Activated CD8-positive, alpha-beta T cell treated with anti-CD3 and anti-CD28 coated beads for 36 hours (primary cell): ENCODE measurements at regions not wholly inside any gene's neighbourhood (a gene's known extent, or its start where the extent isn't known, plus 50 kb on each side); places are given as distances from the start of the nearest gene placed in this dataset.

Source experiments
- ATAC-seq: fragments of 200-7000 bp; cut with Tn5 transposase; one replicate; pipeline ENCODE4 v1.10.0; 2021; ENCODE audit warnings: mild to moderate bottlenecking, moderate library complexity
- CTCF ChIA-PET: fragments of 350-600 bp; sonication (Branson Sonifier 250); formaldehyde crosslinking; loops from one replicate; lab custom pipeline; 2021; ENCODE audit warnings: antibody characterized with exemption; lab: Charles Lee
- POLR2A ChIA-PET: fragments of 350-600 bp; sonication (Branson Sonifier 250); formaldehyde crosslinking; loops from one replicate; lab custom pipeline; 2021; ENCODE audit warnings: antibody characterized with exemption; lab: Charles Lee
- DNase-seq: peaks from one replicate; pipeline ENCODE4 v3.0.0-alpha.2; 2020
- H3K27ac Mint-ChIP-seq: one replicate; pipeline ENCODE4 v1.8.0; 2021; ENCODE audit warnings: mild to moderate bottlenecking, mixed read lengths
- H3K27me3 Mint-ChIP-seq: one replicate; pipeline ENCODE4 v1.8.0; 2021; ENCODE audit warnings: mixed read lengths
- H3K36me3 Mint-ChIP-seq: one replicate; pipeline ENCODE4 v1.8.0; 2021; ENCODE audit warnings: low read depth, mixed read lengths
- H3K4me1 Mint-ChIP-seq: one replicate; pipeline ENCODE4 v1.8.0; 2021; ENCODE audit warnings: low read depth, mixed read lengths
- H3K4me3 Mint-ChIP-seq: one replicate; pipeline ENCODE4 v1.8.0; 2021; ENCODE audit warnings: mild to moderate bottlenecking, moderate library complexity, mixed read lengths
- H3K9me3 Mint-ChIP-seq: one replicate; pipeline ENCODE4 v1.8.0; 2021; ENCODE audit warnings: mixed read lengths
- CTCF ChIP-seq: fragments of 200-600 bp; IDR thresholded peaks from one replicate; pipeline ENCODE4 v1.8.0; 2022; ENCODE audit warnings: antibody characterized with exemption, mild to moderate bottlenecking
- intact Hi-C: fragments of 100-400 bp; cut with micrococcal nuclease; formaldehyde crosslinking; loops from one replicate; pipeline ENCODE4 v1.10.0; 2022

GRCh38 chr18:75984853-75985252, 510.2 kb downstream of the ZNF516 start:
- Mint-ChIP-seq H3K9me3 (no peaks in the 10 kb centered on the region), H3K4me1 (no peaks in the 10 kb centered on the region), H3K36me3 (no peaks in the 10 kb centered on the region), H3K4me3 (no peak overlapping the region), H3K27me3 (no peaks in the 10 kb centered on the region), H3K27ac (no peak overlapping the region)
- TF ChIP-seq CTCF, result no peak
- no peak for DNase-seq
- no peak for ATAC-seq
- POLR2A ChIA-PET, result no interaction called here
- intact Hi-C loops, result no loop called here
- CTCF ChIA-PET, result no interaction called here

- DNase-seq (no peak), ATAC-seq (no peak)
- CTCF ChIA-PET, result interaction anchor here (1.2 kb wide), 1 partner anchor 14 kb away, joined by 3 read pairs; no protein-coding TSS in a partner anchor
- Mint-ChIP-seq H3K27me3 (no peaks in the 10 kb centered on the region), H3K4me1 (no peaks in the 10 kb centered on the region), H3K4me3 (no peak overlapping the region), H3K36me3 (no peaks in the 10 kb centered on the region), H3K9me3 (no peaks in the 10 kb centered on the region), H3K27ac (no peak overlapping the region)
- intact Hi-C loops, result no loop called here
- POLR2A ChIA-PET, result no interaction called here
- TF ChIP-seq CTCF, result no peak
Observed at GRCh38 chr18:75981102-75981501, 513.9 kb downstream of the ZNF516 start.

DNA sequence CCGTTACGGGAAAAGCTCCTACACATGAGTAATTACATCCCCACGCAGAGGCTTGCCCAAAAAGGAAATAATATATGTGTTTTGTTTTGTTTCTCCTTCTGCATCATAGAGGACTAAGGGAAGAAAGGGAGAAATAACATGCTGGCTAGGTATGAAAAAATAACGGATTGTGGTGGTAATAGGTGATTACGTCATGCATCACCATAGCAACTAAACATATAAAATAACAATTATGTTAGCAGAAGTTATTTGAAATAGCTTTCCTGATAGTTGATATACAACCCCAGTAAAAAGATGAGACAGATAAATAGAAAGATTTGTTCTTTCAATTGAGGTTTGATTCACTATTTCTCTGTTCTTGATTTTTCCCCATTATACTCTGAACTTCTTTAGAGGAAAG, 518.0 kb downstream of the ZNF516 start:
- H3K4me3 Mint-ChIP-seq, result no peak overlapping the region
- intact Hi-C loops, result no loop called here
- H3K36me3 Mint-ChIP-seq, result no peaks in the 10 kb centered on the region
- DNase-seq (no peak), ATAC-seq (no peak)
- TF ChIP-seq CTCF, result no peak
- CTCF ChIA-PET, result no interaction called here
- no peaks in the 10 kb centered on the region for H3K4me1 Mint-ChIP-seq
- POLR2A ChIA-PET, result interaction anchor here (1.1 kb wide), 1 partner anchor 18 kb away, joined by 3 read pairs; no protein-coding TSS in a partner anchor
- H3K9me3 Mint-ChIP-seq, result no peaks in the 10 kb centered on the region
- H3K27me3 Mint-ChIP-seq, result peaks cover 2% of the 10 kb centered on the region
- H3K27ac Mint-ChIP-seq, result no peak overlapping the region

- no peak overlapping the region for H3K27ac Mint-ChIP-seq
- no peak for TF ChIP-seq CTCF
Observed at GRCh38 chr18:75970212-75970611, 524.8 kb downstream of the ZNF516 start.

GRCh38 chr18:75966431-75966830, 528.6 kb downstream of the ZNF516 start:
- ChIA-PET POLR2A (no interaction called here), CTCF (no interaction called here)
- no peak overlapping the region for H3K27ac Mint-ChIP-seq
- no peaks in the 10 kb centered on the region for H3K4me1 Mint-ChIP-seq
- H3K4me3 Mint-ChIP-seq, result no peak overlapping the region
- ATAC-seq (no peak), DNase-seq (no peak)
- intact Hi-C loops, result no loop called here
- no peaks in the 10 kb centered on the region for H3K9me3 Mint-ChIP-seq
- no peak for TF ChIP-seq CTCF
- no peaks in the 10 kb centered on the region for H3K36me3 Mint-ChIP-seq
- peaks cover 4% of the 10 kb centered on the region for H3K27me3 Mint-ChIP-seq

More at GRCh38 chr18:75970212-75970611, 524.8 kb downstream of the ZNF516 start:
- intact Hi-C loops, result no loop called here
- ChIA-PET CTCF (no interaction called here), POLR2A (no interaction called here)
- no peak overlapping the region for H3K4me3 Mint-ChIP-seq
- H3K27me3 Mint-ChIP-seq, result peaks cover 6% of the 10 kb centered on the region
- H3K4me1 Mint-ChIP-seq, result no peaks in the 10 kb centered on the region
- ATAC-seq (no peak), DNase-seq (no peak)
- no peaks in the 10 kb centered on the region for H3K36me3 Mint-ChIP-seq
- H3K9me3 Mint-ChIP-seq, result no peaks in the 10 kb centered on the region
